ENCODE measurements at regions not wholly inside any gene's neighbourhood (a gene's known extent, or its start where the extent isn't known, plus 50 kb on each side); places are given as distances from the start of the nearest gene placed in this dataset.

- no peak for DNase-seq
These were observed 60.0 kb upstream of the ELK3 start for GRCh38 chr12:96134200-96134599.

- no peak for DNase-seq
These were observed 58.0 kb upstream of the ELK3 start for GRCh38 chr12:96136161-96136560.

GRCh38 chr12:96136725-96137378 is 57.3 kb upstream of the ELK3 start:
- peak; percentile 43 for DNase-seq

GRCh38 chr12:96140174-96140573 is 54.0 kb upstream of the ELK3 start:
- no peak for DNase-seq

- DNase-seq: no peak
These were observed 52.8 kb upstream of the ELK3 start for GRCh38 chr12:96141216-96141912.

GRCh38 chr12:96143392-96143791 is 50.8 kb upstream of the ELK3 start:
- no peak for DNase-seq

GRCh38 chr12:96143827-96144565 is 50.2 kb upstream of the ELK3 start:
- DNase-seq: no peak
